ENCODE measurements at regions not wholly inside any gene's neighbourhood (a gene's known extent, or its start where the extent isn't known, plus 50 kb on each side); places are given as distances from the start of the nearest gene placed in this dataset.

- no peak for TF ChIP-seq CTCF (IDR thresholded peaks at IDR 0.05)
- intact Hi-C loops (cut with DNase I), result no loop called here
- no peak overlapping the region for H3K27ac ChIP-seq
- DNase-seq (ENCODE audit: low spot score in 2 of 2), result no peak
- H3K27me3 ChIP-seq, result no peaks in the 10 kb centered on the region
- H3K36me3 ChIP-seq, result no peaks in the 10 kb centered on the region
- H3K9me3 ChIP-seq, result no peaks in the 10 kb centered on the region
- H3K4me1 ChIP-seq, result no peaks in the 10 kb centered on the region
- no peak overlapping the region for H3K4me3 ChIP-seq
These were observed 325.6 kb downstream of the SOX11 start for GRCh38 chr2:6017736-6018286.

- TF ChIP-seq CTCF (IDR thresholded peaks at IDR 0.05), result no peak
- no peaks in the 10 kb centered on the region for H3K4me1 ChIP-seq
- no peak overlapping the region for H3K27ac ChIP-seq
- intact Hi-C loops (cut with DNase I), result no loop called here
- no peaks in the 10 kb centered on the region for H3K36me3 ChIP-seq
- DNase-seq (ENCODE audit: low spot score in 2 of 2), result no peak
- no peaks in the 10 kb centered on the region for H3K9me3 ChIP-seq
- no peaks in the 10 kb centered on the region for H3K27me3 ChIP-seq
- H3K4me3 ChIP-seq, result no peak overlapping the region
These were observed 332.0 kb downstream of the SOX11 start for GRCh38 chr2:6024229-6024628.

GRCh38 chr2:6024784-6025183, 332.6 kb downstream of the SOX11 start:
- Histone ChIP-seq H3K4me1 (no peaks in the 10 kb centered on the region), H3K27me3 (no peaks in the 10 kb centered on the region), H3K4me3 (no peak overlapping the region), H3K9me3 (no peaks in the 10 kb centered on the region), H3K36me3 (no peaks in the 10 kb centered on the region), H3K27ac (no peak overlapping the region)
- intact Hi-C loops (cut with DNase I), result no loop called here
- TF ChIP-seq CTCF (IDR thresholded peaks at IDR 0.05), result no peak
- DNase-seq (ENCODE audit: low spot score in 2 of 2), result no peak

- H3K27me3 ChIP-seq, result no peaks in the 10 kb centered on the region
- no peaks in the 10 kb centered on the region for H3K36me3 ChIP-seq
- DNase-seq (ENCODE audit: low spot score in 2 of 2), result no peak
- TF ChIP-seq CTCF (IDR thresholded peaks at IDR 0.05), result no peak
- H3K4me1 ChIP-seq, result no peaks in the 10 kb centered on the region
- H3K4me3 ChIP-seq, result no peak overlapping the region
- intact Hi-C loops (cut with DNase I), result no loop called here
- no peaks in the 10 kb centered on the region for H3K9me3 ChIP-seq
- H3K27ac ChIP-seq, result no peak overlapping the region
These were observed 333.2 kb downstream of the SOX11 start for GRCh38 chr2:6025391-6025790.

GRCh38 chr2:6027066-6027465, 334.9 kb downstream of the SOX11 start:
- H3K4me3 ChIP-seq, result no peak overlapping the region
- intact Hi-C loops (cut with DNase I), result no loop called here
- no peak for TF ChIP-seq CTCF (IDR thresholded peaks at IDR 0.05)
- no peaks in the 10 kb centered on the region for H3K27me3 ChIP-seq
- no peaks in the 10 kb centered on the region for H3K9me3 ChIP-seq
- no peaks in the 10 kb centered on the region for H3K4me1 ChIP-seq
- H3K27ac ChIP-seq, result no peak overlapping the region
- no peaks in the 10 kb centered on the region for H3K36me3 ChIP-seq
- no peak for DNase-seq (ENCODE audit: low spot score in 2 of 2)
